ENCODE measurements at regions not wholly inside any gene's neighbourhood (a gene's known extent, or its start where the extent isn't known, plus 50 kb on each side); places are given as distances from the start of the nearest gene placed in this dataset.

- no peaks in the 10 kb centered on the region for H3K27me3 Mint-ChIP-seq (ENCODE audit: unreplicated experiment)
- H3K27ac Mint-ChIP-seq (ENCODE audit: unreplicated experiment): no peak overlapping the region
- DNase-seq (ENCODE audit: extremely low spot score, unreplicated experiment): no peak
- no peaks in the 10 kb centered on the region for H3K4me1 Mint-ChIP-seq (ENCODE audit: unreplicated experiment)
- no peak overlapping the region for H3K4me3 Mint-ChIP-seq (ENCODE audit: unreplicated experiment)
- no peak for TF ChIP-seq CTCF (IDR thresholded peaks at IDR 0.05)
- no peaks in the 10 kb centered on the region for H3K9me3 Mint-ChIP-seq (ENCODE audit: unreplicated experiment)
- H3K36me3 Mint-ChIP-seq (ENCODE audit: unreplicated experiment): no peaks in the 10 kb centered on the region
Observed at GRCh38 chr13:62799931-62800436, 1384.3 kb upstream of the PCDH20 start.

GRCh38 chr13:62799038-62799535 lies 1383.4 kb upstream of the PCDH20 start:
- DNase-seq (ENCODE audit: extremely low spot score, unreplicated experiment): no peak
- H3K27ac Mint-ChIP-seq (ENCODE audit: unreplicated experiment): no peak overlapping the region
- H3K4me3 Mint-ChIP-seq (ENCODE audit: unreplicated experiment): no peak overlapping the region
- H3K27me3 Mint-ChIP-seq (ENCODE audit: unreplicated experiment): no peaks in the 10 kb centered on the region
- no peaks in the 10 kb centered on the region for H3K36me3 Mint-ChIP-seq (ENCODE audit: unreplicated experiment)
- TF ChIP-seq CTCF (IDR thresholded peaks at IDR 0.05): no peak
- H3K9me3 Mint-ChIP-seq (ENCODE audit: unreplicated experiment): no peaks in the 10 kb centered on the region
- no peaks in the 10 kb centered on the region for H3K4me1 Mint-ChIP-seq (ENCODE audit: unreplicated experiment)

- Mint-ChIP-seq H3K9me3 (ENCODE audit: unreplicated experiment) (no peaks in the 10 kb centered on the region), H3K4me1 (ENCODE audit: unreplicated experiment) (peaks cover 10% of the 10 kb centered on the region), H3K27me3 (ENCODE audit: unreplicated experiment) (no peaks in the 10 kb centered on the region), H3K4me3 (ENCODE audit: unreplicated experiment) (no peak overlapping the region), H3K27ac (ENCODE audit: unreplicated experiment) (no peak overlapping the region), H3K36me3 (ENCODE audit: unreplicated experiment) (no peaks in the 10 kb centered on the region)
- no peak for DNase-seq (ENCODE audit: extremely low spot score, unreplicated experiment)
- TF ChIP-seq CTCF (IDR thresholded peaks at IDR 0.05): no peak
Observed at GRCh38 chr13:62793850-62794249, 1378.2 kb upstream of the PCDH20 start.

GRCh38 chr13:62781866-62782265 lies 1366.2 kb upstream of the PCDH20 start:
- no peak for TF ChIP-seq CTCF (IDR thresholded peaks at IDR 0.05)
- Mint-ChIP-seq H3K36me3 (ENCODE audit: unreplicated experiment) (no peaks in the 10 kb centered on the region), H3K27me3 (ENCODE audit: unreplicated experiment) (no peaks in the 10 kb centered on the region), H3K4me3 (ENCODE audit: unreplicated experiment) (no peak overlapping the region), H3K4me1 (ENCODE audit: unreplicated experiment) (no peaks in the 10 kb centered on the region), H3K27ac (ENCODE audit: unreplicated experiment) (no peak overlapping the region), H3K9me3 (ENCODE audit: unreplicated experiment) (no peaks in the 10 kb centered on the region)
- DNase-seq (ENCODE audit: extremely low spot score, unreplicated experiment): no peak

- H3K27me3 Mint-ChIP-seq (ENCODE audit: unreplicated experiment): no peaks in the 10 kb centered on the region
- no peak overlapping the region for H3K4me3 Mint-ChIP-seq (ENCODE audit: unreplicated experiment)
Observed at GRCh38 chr13:62779161-62779560, 1363.5 kb upstream of the PCDH20 start.

More at GRCh38 chr13:62779161-62779560, 1363.5 kb upstream of the PCDH20 start:
- Mint-ChIP-seq H3K27ac (ENCODE audit: unreplicated experiment) (no peak overlapping the region), H3K4me1 (ENCODE audit: unreplicated experiment) (no peaks in the 10 kb centered on the region), H3K9me3 (ENCODE audit: unreplicated experiment) (no peaks in the 10 kb centered on the region), H3K36me3 (ENCODE audit: unreplicated experiment) (no peaks in the 10 kb centered on the region)
- no peak for DNase-seq (ENCODE audit: extremely low spot score, unreplicated experiment)
- no peak for TF ChIP-seq CTCF (IDR thresholded peaks at IDR 0.05)
